H1 (cell line): ENCODE measurements at regions not wholly inside any gene's neighbourhood (a gene's known extent, or its start where the extent isn't known, plus 50 kb on each side); places are given as distances from the start of the nearest gene placed in this dataset.

ENCODE experiments used
- CEBPB ChIP-seq: IDR thresholded peaks from 2 replicates; pipeline ENCODE4 v1.6.1; 2012; ENCODE audit warnings: low read depth, low read length
- CHD2 ChIP-seq: IDR thresholded peaks from 2 replicates; pipeline ENCODE4 v1.6.1; 2012; ENCODE audit warnings: low read length, improper control_type of control experiment
- EP300 ChIP-seq, 2 experiments: IDR thresholded peaks; 1 replicate in 1 of 2; 2 replicates in 1 of 2; pipeline ENCODE4 v1.6.1; 2011 to 2012; ENCODE audit warnings: low read depth in 2 of 2, low read length in 2 of 2, mild to moderate bottlenecking in 2 of 2, borderline replicate concordance in 1 of 2, inconsistent platforms in 1 of 2, moderate library complexity in 1 of 2
- GABPA ChIP-seq: IDR thresholded peaks from 2 replicates; pipeline ENCODE4 v1.6.1; 2011; ENCODE audit warnings: mild to moderate bottlenecking, low read length, moderate library complexity, borderline replicate concordance; ENCODE audit not compliant: insufficient read depth
- HDAC2 ChIP-seq, 2 experiments: fragments of 300-600 bp in 1 of 2; sonication (generic) in 1 of 2; IDR thresholded peaks; 2 replicates each; pipeline ENCODE4 v1.6.1; 2011 to 2012; ENCODE audit warnings: low read depth in 2 of 2, low read length in 2 of 2, mild to moderate bottlenecking in 2 of 2, moderate library complexity in 2 of 2, borderline replicate concordance in 1 of 2, inconsistent platforms in 1 of 2
- POLR2AphosphoS5 ChIP-seq: IDR thresholded peaks from 2 replicates; pipeline ENCODE4 v1.6.1; 2011; ENCODE audit warnings: low read depth, low read length
- SRF ChIP-seq: IDR thresholded peaks from 2 replicates; pipeline ENCODE4 v1.6.1; 2011; ENCODE audit warnings: mild to moderate bottlenecking, low read depth, low read length, moderate library complexity
- SUZ12 ChIP-seq: fragments of 200-600 bp; sonication (generic); IDR thresholded peaks from 2 replicates; pipeline ENCODE4 v1.6.1; 2012; ENCODE audit warnings: mild to moderate bottlenecking, inconsistent platforms, low read length, moderate library complexity, mixed read lengths
- ZNF274 ChIP-seq: IDR thresholded peaks from 2 replicates; pipeline ENCODE4 v1.7.0; 2012; ENCODE audit warnings: low read length, borderline replicate concordance; ENCODE audit errors: extremely low read depth
- TF ChIP-seq, protein P1 (sequence below): fragments of 300-600 bp; sonication (generic); IDR thresholded peaks from 2 replicates; pipeline ENCODE4 v1.7.1; 2012; ENCODE audit warnings: low read length, moderate library complexity, mild to moderate bottlenecking, inconsistent platforms; ENCODE audit not compliant: insufficient replicate concordance
- TF ChIP-seq, protein P2 (sequence below): IDR thresholded peaks from 2 replicates; pipeline ENCODE4 v1.6.1; 2011; ENCODE audit warnings: low read length, improper control_type of control experiment

DNA sequence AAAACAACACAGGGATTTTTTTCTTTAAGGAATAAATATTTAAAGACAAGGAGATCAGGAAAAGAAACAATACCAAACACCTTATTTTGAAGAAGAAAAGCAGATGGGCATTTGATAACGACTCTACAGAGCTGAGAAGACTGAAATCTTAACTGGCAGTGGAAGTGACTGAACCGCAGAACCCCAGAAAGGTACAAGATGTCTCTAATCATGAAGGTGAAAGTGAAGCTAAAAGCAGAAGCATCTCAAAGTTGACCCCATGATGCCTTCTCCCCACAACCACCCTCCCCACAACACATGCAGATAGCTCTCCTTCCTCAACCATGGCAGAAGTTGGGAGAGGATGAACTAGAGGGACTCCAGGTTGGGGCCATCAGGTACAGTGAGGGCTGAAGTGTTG is 129.6 kb downstream of the ZNF648 start (continued):
- TF ChIP-seq, protein P1, sequence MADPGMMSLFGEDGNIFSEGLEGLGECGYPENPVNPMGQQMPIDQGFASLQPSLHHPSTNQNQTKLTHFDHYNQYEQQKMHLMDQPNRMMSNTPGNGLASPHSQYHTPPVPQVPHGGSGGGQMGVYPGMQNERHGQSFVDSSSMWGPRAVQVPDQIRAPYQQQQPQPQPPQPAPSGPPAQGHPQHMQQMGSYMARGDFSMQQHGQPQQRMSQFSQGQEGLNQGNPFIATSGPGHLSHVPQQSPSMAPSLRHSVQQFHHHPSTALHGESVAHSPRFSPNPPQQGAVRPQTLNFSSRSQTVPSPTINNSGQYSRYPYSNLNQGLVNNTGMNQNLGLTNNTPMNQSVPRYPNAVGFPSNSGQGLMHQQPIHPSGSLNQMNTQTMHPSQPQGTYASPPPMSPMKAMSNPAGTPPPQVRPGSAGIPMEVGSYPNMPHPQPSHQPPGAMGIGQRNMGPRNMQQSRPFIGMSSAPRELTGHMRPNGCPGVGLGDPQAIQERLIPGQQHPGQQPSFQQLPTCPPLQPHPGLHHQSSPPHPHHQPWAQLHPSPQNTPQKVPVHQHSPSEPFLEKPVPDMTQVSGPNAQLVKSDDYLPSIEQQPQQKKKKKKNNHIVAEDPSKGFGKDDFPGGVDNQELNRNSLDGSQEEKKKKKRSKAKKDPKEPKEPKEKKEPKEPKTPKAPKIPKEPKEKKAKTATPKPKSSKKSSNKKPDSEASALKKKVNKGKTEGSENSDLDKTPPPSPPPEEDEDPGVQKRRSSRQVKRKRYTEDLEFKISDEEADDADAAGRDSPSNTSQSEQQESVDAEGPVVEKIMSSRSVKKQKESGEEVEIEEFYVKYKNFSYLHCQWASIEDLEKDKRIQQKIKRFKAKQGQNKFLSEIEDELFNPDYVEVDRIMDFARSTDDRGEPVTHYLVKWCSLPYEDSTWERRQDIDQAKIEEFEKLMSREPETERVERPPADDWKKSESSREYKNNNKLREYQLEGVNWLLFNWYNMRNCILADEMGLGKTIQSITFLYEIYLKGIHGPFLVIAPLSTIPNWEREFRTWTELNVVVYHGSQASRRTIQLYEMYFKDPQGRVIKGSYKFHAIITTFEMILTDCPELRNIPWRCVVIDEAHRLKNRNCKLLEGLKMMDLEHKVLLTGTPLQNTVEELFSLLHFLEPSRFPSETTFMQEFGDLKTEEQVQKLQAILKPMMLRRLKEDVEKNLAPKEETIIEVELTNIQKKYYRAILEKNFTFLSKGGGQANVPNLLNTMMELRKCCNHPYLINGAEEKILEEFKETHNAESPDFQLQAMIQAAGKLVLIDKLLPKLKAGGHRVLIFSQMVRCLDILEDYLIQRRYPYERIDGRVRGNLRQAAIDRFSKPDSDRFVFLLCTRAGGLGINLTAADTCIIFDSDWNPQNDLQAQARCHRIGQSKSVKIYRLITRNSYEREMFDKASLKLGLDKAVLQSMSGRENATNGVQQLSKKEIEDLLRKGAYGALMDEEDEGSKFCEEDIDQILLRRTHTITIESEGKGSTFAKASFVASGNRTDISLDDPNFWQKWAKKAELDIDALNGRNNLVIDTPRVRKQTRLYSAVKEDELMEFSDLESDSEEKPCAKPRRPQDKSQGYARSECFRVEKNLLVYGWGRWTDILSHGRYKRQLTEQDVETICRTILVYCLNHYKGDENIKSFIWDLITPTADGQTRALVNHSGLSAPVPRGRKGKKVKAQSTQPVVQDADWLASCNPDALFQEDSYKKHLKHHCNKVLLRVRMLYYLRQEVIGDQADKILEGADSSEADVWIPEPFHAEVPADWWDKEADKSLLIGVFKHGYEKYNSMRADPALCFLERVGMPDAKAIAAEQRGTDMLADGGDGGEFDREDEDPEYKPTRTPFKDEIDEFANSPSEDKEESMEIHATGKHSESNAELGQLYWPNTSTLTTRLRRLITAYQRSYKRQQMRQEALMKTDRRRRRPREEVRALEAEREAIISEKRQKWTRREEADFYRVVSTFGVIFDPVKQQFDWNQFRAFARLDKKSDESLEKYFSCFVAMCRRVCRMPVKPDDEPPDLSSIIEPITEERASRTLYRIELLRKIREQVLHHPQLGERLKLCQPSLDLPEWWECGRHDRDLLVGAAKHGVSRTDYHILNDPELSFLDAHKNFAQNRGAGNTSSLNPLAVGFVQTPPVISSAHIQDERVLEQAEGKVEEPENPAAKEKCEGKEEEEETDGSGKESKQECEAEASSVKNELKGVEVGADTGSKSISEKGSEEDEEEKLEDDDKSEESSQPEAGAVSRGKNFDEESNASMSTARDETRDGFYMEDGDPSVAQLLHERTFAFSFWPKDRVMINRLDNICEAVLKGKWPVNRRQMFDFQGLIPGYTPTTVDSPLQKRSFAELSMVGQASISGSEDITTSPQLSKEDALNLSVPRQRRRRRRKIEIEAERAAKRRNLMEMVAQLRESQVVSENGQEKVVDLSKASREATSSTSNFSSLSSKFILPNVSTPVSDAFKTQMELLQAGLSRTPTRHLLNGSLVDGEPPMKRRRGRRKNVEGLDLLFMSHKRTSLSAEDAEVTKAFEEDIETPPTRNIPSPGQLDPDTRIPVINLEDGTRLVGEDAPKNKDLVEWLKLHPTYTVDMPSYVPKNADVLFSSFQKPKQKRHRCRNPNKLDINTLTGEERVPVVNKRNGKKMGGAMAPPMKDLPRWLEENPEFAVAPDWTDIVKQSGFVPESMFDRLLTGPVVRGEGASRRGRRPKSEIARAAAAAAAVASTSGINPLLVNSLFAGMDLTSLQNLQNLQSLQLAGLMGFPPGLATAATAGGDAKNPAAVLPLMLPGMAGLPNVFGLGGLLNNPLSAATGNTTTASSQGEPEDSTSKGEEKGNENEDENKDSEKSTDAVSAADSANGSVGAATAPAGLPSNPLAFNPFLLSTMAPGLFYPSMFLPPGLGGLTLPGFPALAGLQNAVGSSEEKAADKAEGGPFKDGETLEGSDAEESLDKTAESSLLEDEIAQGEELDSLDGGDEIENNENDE, result no peak
- TF ChIP-seq EP300 (IDR thresholded peaks at IDR 0.05; ENCODE audit: borderline replicate concordance in 1 of 2, low read depth in 2 of 2, low read length in 2 of 2) (no peak), CHD2 (no peak), HDAC2 (IDR thresholded peaks at IDR 0.05; ENCODE audit: borderline replicate concordance in 1 of 2, low read depth in 2 of 2, low read length in 2 of 2) (no peak), ZNF274 (no peak), POLR2AphosphoS5 (no peak), SUZ12 (no peak), CEBPB (no peak), SRF (no peak), GABPA (no peak)
- TF ChIP-seq, protein P2, sequence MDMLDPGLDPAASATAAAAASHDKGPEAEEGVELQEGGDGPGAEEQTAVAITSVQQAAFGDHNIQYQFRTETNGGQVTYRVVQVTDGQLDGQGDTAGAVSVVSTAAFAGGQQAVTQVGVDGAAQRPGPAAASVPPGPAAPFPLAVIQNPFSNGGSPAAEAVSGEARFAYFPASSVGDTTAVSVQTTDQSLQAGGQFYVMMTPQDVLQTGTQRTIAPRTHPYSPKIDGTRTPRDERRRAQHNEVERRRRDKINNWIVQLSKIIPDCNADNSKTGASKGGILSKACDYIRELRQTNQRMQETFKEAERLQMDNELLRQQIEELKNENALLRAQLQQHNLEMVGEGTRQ, result no peak
